Fibroblast of villous mesenchyme (primary cell): ENCODE measurements at regions not wholly inside any gene's neighbourhood (a gene's known extent, or its start where the extent isn't known, plus 50 kb on each side); places are given as distances from the start of the nearest gene placed in this dataset.

ENCODE experiments used
- DNase-seq: peaks from one replicate; pipeline ENCODE4 v3.0.0-alpha.2; 2010; ENCODE audit warnings: low read depth
- H3K4me3 ChIP-seq: 2 replicates; pipeline ENCODE4 v1.5.1; 2011; ENCODE audit warnings: low read depth, mild to moderate bottlenecking, low read length
- CTCF ChIP-seq: IDR thresholded peaks from 2 replicates; pipeline ENCODE4 v1.5.1; 2012; ENCODE audit warnings: low read depth, mild to moderate bottlenecking, low read length; ENCODE audit not compliant: insufficient read depth

- no peak for DNase-seq
- H3K4me3 ChIP-seq = no peak overlapping the region
- no peak for TF ChIP-seq CTCF
Observed at GRCh38 chr9:87353301-87353700, 144.4 kb upstream of the DAPK1 start.

- no peak for DNase-seq
- H3K4me3 ChIP-seq = no peak overlapping the region
- TF ChIP-seq CTCF = no peak
Observed at GRCh38 chr9:87354147-87354546, 143.5 kb upstream of the DAPK1 start.

DNA sequence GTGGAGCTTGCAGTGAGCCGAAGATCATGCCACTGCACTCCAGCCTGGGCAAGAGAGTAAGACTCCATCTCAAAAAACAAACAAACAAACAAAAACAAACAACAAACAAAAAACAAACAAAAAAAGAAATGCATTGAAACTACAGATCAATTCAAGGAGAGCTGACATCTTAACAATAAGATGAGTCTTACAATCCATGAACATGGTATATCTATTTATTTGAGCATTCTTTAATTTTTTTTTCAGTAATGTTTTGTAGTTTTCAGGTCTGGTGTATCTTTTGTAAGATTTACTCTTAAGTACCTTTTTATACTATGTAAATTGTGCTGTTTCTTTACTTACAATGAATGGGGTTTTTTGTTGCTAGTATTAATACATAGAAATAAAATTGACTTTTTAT is 140.1 kb upstream of the DAPK1 start:
- DNase-seq = no peak
- H3K4me3 ChIP-seq = no peak overlapping the region
- no peak for TF ChIP-seq CTCF

GRCh38 chr9:87359264-87359663 is 138.4 kb upstream of the DAPK1 start:
- no peak for TF ChIP-seq CTCF
- no peak for DNase-seq
- H3K4me3 ChIP-seq = no peak overlapping the region

DNA sequence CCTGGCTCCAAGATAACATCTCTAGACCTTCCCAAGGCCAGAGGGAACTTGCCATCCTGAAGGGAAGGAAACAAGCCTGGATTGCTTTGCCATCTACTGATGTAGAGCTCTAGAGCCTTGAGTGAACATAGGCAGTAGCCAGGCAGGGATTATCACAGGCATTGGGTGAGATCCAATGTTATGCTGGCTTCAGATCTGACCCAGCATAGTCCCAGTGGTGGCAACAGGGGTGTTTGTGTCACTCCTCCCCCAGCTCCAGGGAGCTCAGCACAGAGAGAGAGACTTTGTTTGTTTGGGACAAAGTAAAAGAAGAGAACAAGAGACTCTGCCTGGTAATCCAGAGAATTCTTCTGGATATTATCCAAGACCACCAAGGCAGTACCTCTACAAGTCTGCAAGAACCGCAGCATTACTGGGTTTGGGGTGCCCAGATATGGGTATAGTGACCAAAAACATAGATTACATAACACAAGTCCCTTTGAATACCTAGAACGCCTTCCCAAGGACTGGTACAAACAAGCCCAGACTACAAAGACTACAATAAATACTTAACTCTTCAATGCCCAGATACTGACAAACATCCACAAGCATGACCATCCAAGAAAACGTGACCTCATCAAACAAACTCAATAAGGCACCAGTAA is 137.6 kb upstream of the DAPK1 start:
- no peak overlapping the region for H3K4me3 ChIP-seq
- DNase-seq = no peak
- TF ChIP-seq CTCF = no peak

DNA sequence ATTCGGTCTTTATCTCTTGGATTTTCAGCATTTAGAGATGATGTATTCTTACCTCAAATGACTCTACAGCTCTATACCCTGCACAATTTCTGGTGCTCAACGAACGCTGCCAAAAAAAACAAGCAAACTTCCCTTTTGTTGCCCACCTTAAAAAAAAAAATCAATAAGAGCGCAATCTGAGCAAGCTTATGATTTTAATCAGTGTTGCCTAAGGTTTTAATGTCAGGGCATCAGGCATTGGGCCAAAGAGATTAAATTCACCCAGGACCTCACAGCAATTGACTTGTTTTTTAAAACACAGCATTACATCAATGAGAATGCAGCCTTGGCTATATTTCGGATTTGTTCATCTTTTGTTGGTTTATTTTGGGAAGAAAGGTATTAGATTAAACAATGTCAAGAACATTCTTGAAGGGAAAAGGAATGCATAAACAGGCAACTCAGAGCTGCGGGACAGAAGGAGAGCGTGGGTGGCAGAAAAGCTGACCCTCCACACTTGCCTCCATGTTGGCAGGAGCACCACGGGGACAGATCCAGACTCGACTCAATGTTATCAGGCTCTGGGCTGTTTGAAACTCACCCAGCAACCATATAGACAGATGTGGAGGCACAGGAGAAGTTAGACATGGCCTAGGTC is 127.5 kb upstream of the DAPK1 start:
- TF ChIP-seq CTCF = no peak
- DNase-seq = no peak
- no peak overlapping the region for H3K4me3 ChIP-seq

DNA sequence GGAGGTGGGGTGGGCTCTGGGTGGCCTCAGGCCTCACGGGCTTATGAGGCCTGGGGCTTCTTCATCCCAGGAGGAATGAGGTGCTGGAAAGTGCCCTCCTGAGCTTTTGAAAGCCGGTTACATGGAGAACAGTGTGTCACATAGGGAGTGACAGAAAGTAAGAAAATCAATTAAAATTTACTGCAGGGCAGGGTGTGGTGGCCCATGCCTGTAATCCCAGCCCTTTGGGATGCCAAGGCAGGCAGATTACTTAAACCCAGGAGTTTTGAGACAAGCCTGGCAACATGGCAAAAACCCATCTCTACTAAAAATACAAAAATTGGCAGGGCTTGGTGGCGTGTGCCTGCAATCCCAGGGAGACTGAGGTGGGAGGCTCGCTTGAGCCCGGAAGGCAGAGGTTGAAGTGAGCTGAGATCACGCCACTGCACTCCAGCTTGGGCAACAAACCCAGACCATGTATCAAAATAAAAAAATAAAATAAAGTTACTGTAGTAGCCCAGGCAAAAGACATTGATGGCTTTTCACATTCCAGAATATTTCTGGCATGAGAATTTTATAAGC is 125.8 kb upstream of the DAPK1 start:
- DNase-seq = no peak
- TF ChIP-seq CTCF = no peak
- no peak overlapping the region for H3K4me3 ChIP-seq
